ENCODE measurements at regions not wholly inside any gene's neighbourhood (a gene's known extent, or its start where the extent isn't known, plus 50 kb on each side); places are given as distances from the start of the nearest gene placed in this dataset.

DNA sequence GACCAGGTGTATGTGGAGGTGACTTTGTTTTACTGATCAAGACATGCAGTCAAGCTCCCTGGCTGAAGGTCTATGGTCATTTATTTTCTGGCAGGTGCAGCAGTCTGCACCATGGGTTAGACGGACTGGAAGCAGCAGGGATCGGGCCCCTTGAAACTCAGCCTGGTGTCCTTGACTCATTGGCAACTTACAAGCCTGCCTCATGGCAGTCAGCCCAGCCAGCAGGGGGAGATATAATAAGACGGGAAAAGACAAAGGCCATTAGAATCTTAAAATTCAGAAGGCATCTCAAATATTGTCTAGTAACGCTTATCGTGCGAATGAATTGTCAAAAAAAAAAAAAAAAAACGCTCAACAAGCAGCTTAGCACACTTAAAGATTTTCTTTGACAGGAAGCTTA, 308.2 kb downstream of the EN1 start:
- TF ChIP-seq CTCF (IDR thresholded peaks at IDR 0.05) = peak in 1 of 3 experiments; percentile 22
- TF ChIP-seq POLR2AphosphoS5 (IDR thresholded peaks at IDR 0.05) = no peak

All from esophagus muscularis mucosa (tissue), 3 donors.